ENCODE measurements at regions not wholly inside any gene's neighbourhood (a gene's known extent, or its start where the extent isn't known, plus 50 kb on each side); places are given as distances from the start of the nearest gene placed in this dataset.

- Mint-ChIP-seq H3K9me3 (ENCODE audit: unreplicated experiment) (no peaks in the 10 kb centered on the region), H3K4me3 (ENCODE audit: unreplicated experiment) (no peak overlapping the region), H3K27ac (ENCODE audit: unreplicated experiment) (no peak overlapping the region), H3K36me3 (ENCODE audit: low read depth, unreplicated experiment) (peaks cover 2% of the 10 kb centered on the region), H3K4me1 (ENCODE audit: low read depth, unreplicated experiment) (no peaks in the 10 kb centered on the region), H3K27me3 (ENCODE audit: low read depth, unreplicated experiment) (no peaks in the 10 kb centered on the region)
- Histone ChIP-seq H3K27me3 (ENCODE audit: insufficient read depth, low read length) (no peaks in the 10 kb centered on the region), H3K79me2 (ENCODE audit: insufficient read depth, low read length) (no peaks in the 10 kb centered on the region), H3K4me2 (ENCODE audit: low read length) (no peak overlapping the region), H3K4me3 (ENCODE audit: insufficient read depth, low read depth, low read length) (no peak overlapping the region), H3K9me3 (ENCODE audit: insufficient read depth, low read depth, low read length) (no peaks in the 10 kb centered on the region), H3K4me1 (ENCODE audit: insufficient read depth, low read length) (no peaks in the 10 kb centered on the region), H3K27ac (ENCODE audit: low read depth, low read length) (no peak overlapping the region), H3K36me3 (ENCODE audit: insufficient read depth, low read length) (no peaks in the 10 kb centered on the region), H3K9ac (ENCODE audit: low read length) (no peak overlapping the region), H2AFZ (ENCODE audit: low read depth, low read length) (no peak overlapping the region), H4K20me1 (ENCODE audit: insufficient read depth, low read length) (no peaks in the 10 kb centered on the region)
- TF ChIP-seq CTCF (IDR thresholded peaks at IDR 0.05; ENCODE audit: insufficient read depth, low read depth, low read length), result no peak
- no peak for TF ChIP-seq EZH2 (IDR thresholded peaks at IDR 0.05; ENCODE audit: insufficient read depth, low read length)
- DNase-seq (ENCODE audit: low read depth) (no peak), FAIRE-seq (no peak)
These were observed 123.9 kb upstream of the COL1A2 start for GRCh38 chr7:94270772-94271171.

GRCh38 chr7:94272821-94273583 is 121.7 kb upstream of the COL1A2 start:
- Mint-ChIP-seq H3K27ac (ENCODE audit: unreplicated experiment) (no peak overlapping the region), H3K4me3 (ENCODE audit: unreplicated experiment) (no peak overlapping the region), H3K36me3 (ENCODE audit: low read depth, unreplicated experiment) (peaks cover 2% of the 10 kb centered on the region), H3K4me1 (ENCODE audit: low read depth, unreplicated experiment) (peaks cover 2% of the 10 kb centered on the region), H3K27me3 (ENCODE audit: low read depth, unreplicated experiment) (no peaks in the 10 kb centered on the region), H3K9me3 (ENCODE audit: unreplicated experiment) (no peaks in the 10 kb centered on the region)
- no peaks in the 10 kb centered on the region for H3K79me2 ChIP-seq (ENCODE audit: insufficient read depth, low read length)
- peak; percentile 39 for FAIRE-seq
- peak; percentile 12 for DNase-seq (ENCODE audit: low read depth)
- TF ChIP-seq EZH2 (IDR thresholded peaks at IDR 0.05; ENCODE audit: insufficient read depth, low read length) (no peak), CTCF (IDR thresholded peaks at IDR 0.05; ENCODE audit: insufficient read depth, low read depth, low read length) (no peak)
- no peaks in the 10 kb centered on the region for H3K36me3 ChIP-seq (ENCODE audit: insufficient read depth, low read length)
- no peak overlapping the region for H3K27ac ChIP-seq (ENCODE audit: low read depth, low read length)
- no peak overlapping the region for H3K9ac ChIP-seq (ENCODE audit: low read length)
- no peak overlapping the region for H2AFZ ChIP-seq (ENCODE audit: low read depth, low read length)
- H3K4me1 ChIP-seq (ENCODE audit: insufficient read depth, low read length), result no peaks in the 10 kb centered on the region
- H3K27me3 ChIP-seq (ENCODE audit: insufficient read depth, low read length), result no peaks in the 10 kb centered on the region
- H3K4me3 ChIP-seq (ENCODE audit: insufficient read depth, low read depth, low read length), result no peak overlapping the region
- no peak overlapping the region for H3K4me2 ChIP-seq (ENCODE audit: low read length)
- no peaks in the 10 kb centered on the region for H3K9me3 ChIP-seq (ENCODE audit: insufficient read depth, low read depth, low read length)
- H4K20me1 ChIP-seq (ENCODE audit: insufficient read depth, low read length), result no peaks in the 10 kb centered on the region

- H3K36me3 Mint-ChIP-seq (ENCODE audit: low read depth, unreplicated experiment), result peaks cover 2% of the 10 kb centered on the region
- Histone ChIP-seq H3K9me3 (ENCODE audit: insufficient read depth, low read depth, low read length) (no peaks in the 10 kb centered on the region), H3K36me3 (ENCODE audit: insufficient read depth, low read length) (no peaks in the 10 kb centered on the region), H2AFZ (ENCODE audit: low read depth, low read length) (no peak overlapping the region), H3K4me2 (ENCODE audit: low read length) (no peak overlapping the region), H3K79me2 (ENCODE audit: insufficient read depth, low read length) (no peaks in the 10 kb centered on the region), H3K4me3 (ENCODE audit: insufficient read depth, low read depth, low read length) (no peak overlapping the region), H3K27ac (ENCODE audit: low read depth, low read length) (no peak overlapping the region), H3K27me3 (ENCODE audit: insufficient read depth, low read length) (no peaks in the 10 kb centered on the region), H4K20me1 (ENCODE audit: insufficient read depth, low read length) (no peaks in the 10 kb centered on the region), H3K9ac (ENCODE audit: low read length) (no peak overlapping the region), H3K4me1 (ENCODE audit: insufficient read depth, low read length) (no peaks in the 10 kb centered on the region)
- TF ChIP-seq CTCF (IDR thresholded peaks at IDR 0.05; ENCODE audit: insufficient read depth, low read depth, low read length) (no peak), EZH2 (IDR thresholded peaks at IDR 0.05; ENCODE audit: insufficient read depth, low read length) (no peak)
- no peak overlapping the region for H3K27ac Mint-ChIP-seq (ENCODE audit: unreplicated experiment)
- DNase-seq (ENCODE audit: low read depth) (no peak), FAIRE-seq (no peak)
- peaks cover 2% of the 10 kb centered on the region for H3K4me1 Mint-ChIP-seq (ENCODE audit: low read depth, unreplicated experiment)
- H3K4me3 Mint-ChIP-seq (ENCODE audit: unreplicated experiment), result no peak overlapping the region
- no peaks in the 10 kb centered on the region for H3K27me3 Mint-ChIP-seq (ENCODE audit: low read depth, unreplicated experiment)
- no peaks in the 10 kb centered on the region for H3K9me3 Mint-ChIP-seq (ENCODE audit: unreplicated experiment)
These were observed 119.9 kb upstream of the COL1A2 start for GRCh38 chr7:94274828-94275227.

Measured in astrocyte (in vitro differentiated cells and primary cell).